ENCODE measurements at regions not wholly inside any gene's neighbourhood (a gene's known extent, or its start where the extent isn't known, plus 50 kb on each side); places are given as distances from the start of the nearest gene placed in this dataset.

- Histone ChIP-seq H3K4me2 (ENCODE audit: low read depth, low read length, poor library complexity, severe bottlenecking) (no peak overlapping the region), H3K4me1 (ENCODE audit: insufficient read depth, low read length, poor library complexity, severe bottlenecking) (no peaks in the 10 kb centered on the region)
Observed at GRCh38 chr7:17429579-17429978, 131.1 kb downstream of the AHR start.

GRCh38 chr7:17432793-17433192, 134.3 kb downstream of the AHR start:
- Histone ChIP-seq H3F3A (ENCODE audit: low read depth) (no peaks in the 10 kb centered on the region), H3K4me2 (ENCODE audit: low read depth, low read length, poor library complexity, severe bottlenecking) (no peak overlapping the region), H3K4me1 (ENCODE audit: insufficient read depth, low read length, poor library complexity, severe bottlenecking) (no peaks in the 10 kb centered on the region), H3K4me3 (ENCODE audit: low read length, poor library complexity, severe bottlenecking) (no peak overlapping the region), H3K36me3 (ENCODE audit: insufficient read depth, low read length) (no peaks in the 10 kb centered on the region; the same call in 1 of the 2 replicates), H4K20me1 (ENCODE audit: insufficient read depth, low read length, poor library complexity, severe bottlenecking) (no peaks in the 10 kb centered on the region), H3K27me3 (ENCODE audit: insufficient read depth, low read length, poor library complexity, severe bottlenecking) (no peaks in the 10 kb centered on the region), H3K9me2 (replicated peaks; ENCODE audit: low read depth, low read length) (no peaks in the 10 kb centered on the region), H2AFZ (ENCODE audit: low read length) (no peak overlapping the region), H3K79me2 (ENCODE audit: insufficient read depth, low read length) (no peaks in the 10 kb centered on the region), H3K9ac (ENCODE audit: low read depth, low read length, poor library complexity, severe bottlenecking) (no peak overlapping the region), H3K9me3 (ENCODE audit: insufficient read depth, low read depth, low read length) (peaks cover 15% of the 10 kb centered on the region)
- TF ChIP-seq EZH2phosphoT487 (IDR thresholded peaks at IDR 0.05; ENCODE audit: borderline replicate concordance) (no peak), CTCF (conservative IDR thresholded peaks at IDR 0.05; ENCODE audit: low read length) (no peak)

More at GRCh38 chr7:17429579-17429978, 131.1 kb downstream of the AHR start:
- Histone ChIP-seq H3K4me3 (ENCODE audit: low read length, poor library complexity, severe bottlenecking) (no peak overlapping the region), H4K20me1 (ENCODE audit: insufficient read depth, low read length, poor library complexity, severe bottlenecking) (no peaks in the 10 kb centered on the region), H3K9me3 (ENCODE audit: insufficient read depth, low read depth, low read length) (peaks cover 16% of the 10 kb centered on the region), H3F3A (ENCODE audit: low read depth) (no peaks in the 10 kb centered on the region), H2AFZ (ENCODE audit: low read length) (no peak overlapping the region), H3K27me3 (ENCODE audit: insufficient read depth, low read length, poor library complexity, severe bottlenecking) (no peaks in the 10 kb centered on the region), H3K36me3 (ENCODE audit: insufficient read depth, low read length) (no peaks in the 10 kb centered on the region; the same call in 1 of the 2 replicates), H3K9me2 (replicated peaks; ENCODE audit: low read depth, low read length) (no peaks in the 10 kb centered on the region), H3K79me2 (ENCODE audit: insufficient read depth, low read length) (no peaks in the 10 kb centered on the region), H3K9ac (ENCODE audit: low read depth, low read length, poor library complexity, severe bottlenecking) (no peak overlapping the region)
- no peak for TF ChIP-seq EZH2phosphoT487 (IDR thresholded peaks at IDR 0.05; ENCODE audit: borderline replicate concordance)
- no peak for TF ChIP-seq CTCF (conservative IDR thresholded peaks at IDR 0.05; ENCODE audit: low read length)

GRCh38 chr7:17434191-17434590, 135.7 kb downstream of the AHR start:
- Histone ChIP-seq H3K79me2 (ENCODE audit: insufficient read depth, low read length) (no peaks in the 10 kb centered on the region), H3F3A (ENCODE audit: low read depth) (no peaks in the 10 kb centered on the region), H3K4me1 (ENCODE audit: insufficient read depth, low read length, poor library complexity, severe bottlenecking) (no peaks in the 10 kb centered on the region), H3K9ac (ENCODE audit: low read depth, low read length, poor library complexity, severe bottlenecking) (no peak overlapping the region), H3K4me3 (ENCODE audit: low read length, poor library complexity, severe bottlenecking) (no peak overlapping the region), H2AFZ (ENCODE audit: low read length) (no peak overlapping the region), H3K27me3 (ENCODE audit: insufficient read depth, low read length, poor library complexity, severe bottlenecking) (no peaks in the 10 kb centered on the region), H3K36me3 (ENCODE audit: insufficient read depth, low read length) (no peaks in the 10 kb centered on the region), H4K20me1 (ENCODE audit: insufficient read depth, low read length, poor library complexity, severe bottlenecking) (no peaks in the 10 kb centered on the region), H3K4me2 (ENCODE audit: low read depth, low read length, poor library complexity, severe bottlenecking) (no peak overlapping the region), H3K9me3 (ENCODE audit: insufficient read depth, low read depth, low read length) (peaks cover under 1% of the 10 kb centered on the region; the same call in 1 of the 2 replicates), H3K9me2 (replicated peaks; ENCODE audit: low read depth, low read length) (no peaks in the 10 kb centered on the region)
- no peak for TF ChIP-seq CTCF (conservative IDR thresholded peaks at IDR 0.05; ENCODE audit: low read length)
- TF ChIP-seq EZH2phosphoT487 (IDR thresholded peaks at IDR 0.05; ENCODE audit: borderline replicate concordance): no peak

Measured in Loucy (cell line).